A204.1 (cell line): ENCODE measurements at regions not wholly inside any gene's neighbourhood (a gene's known extent, or its start where the extent isn't known, plus 50 kb on each side); places are given as distances from the start of the nearest gene placed in this dataset.
"Not testable (repeated sequence)": the region's sequence is repeated elsewhere in the genome, so short reads cannot be mapped to it uniquely, and the experiment has no call there.

ENCODE experiments used
- FAIRE-seq: peaks from 2 replicates; lab custom pipeline; 2012; peaks lifted over from hg19 to GRCh38; lab: Jason Lieb, UNC

GRCh38 chr4:12932203-12932788 lies 551.8 kb downstream of the RAB28 start:
- FAIRE-seq, result no peak

GRCh38 chr4:12929784-12930183 lies 554.4 kb downstream of the RAB28 start:
- FAIRE-seq, result no peak

- no peak for FAIRE-seq
These were observed 555.4 kb downstream of the RAB28 start for GRCh38 chr4:12928751-12929150.

GRCh38 chr4:12926189-12927066 lies 557.7 kb downstream of the RAB28 start:
- no peak for FAIRE-seq

GRCh38 chr4:12924728-12925320 lies 559.3 kb downstream of the RAB28 start:
- no peak for FAIRE-seq

- FAIRE-seq, result no peak
These were observed 559.9 kb downstream of the RAB28 start for GRCh38 chr4:12924253-12924652.

- FAIRE-seq, result no peak
These were observed 571.2 kb downstream of the RAB28 start for GRCh38 chr4:12912896-12913418.

GRCh38 chr4:12911750-12912358 lies 572.3 kb downstream of the RAB28 start:
- no peak for FAIRE-seq

- FAIRE-seq, result not testable (repeated sequence)
These were observed 580.5 kb downstream of the RAB28 start for GRCh38 chr4:12903640-12904039.

GRCh38 chr4:12902735-12903134 lies 581.4 kb downstream of the RAB28 start:
- FAIRE-seq, result no peak

GRCh38 chr4:12897954-12898353 lies 586.2 kb downstream of the RAB28 start:
- no peak for FAIRE-seq

GRCh38 chr4:12894062-12894461 lies 590.1 kb downstream of the RAB28 start:
- FAIRE-seq, result no peak

GRCh38 chr4:12889054-12889453 lies 595.1 kb downstream of the RAB28 start:
- FAIRE-seq, result no peak

GRCh38 chr4:12884846-12885796 lies 599.0 kb downstream of the RAB28 start:
- FAIRE-seq, result no peak

GRCh38 chr4:12881945-12882584 lies 602.1 kb downstream of the RAB28 start:
- no peak for FAIRE-seq

GRCh38 chr4:12880844-12881243 lies 603.3 kb downstream of the RAB28 start:
- FAIRE-seq, result no peak

GRCh38 chr4:12879496-12879895 lies 604.6 kb downstream of the RAB28 start:
- no peak for FAIRE-seq

- no peak for FAIRE-seq
These were observed 608.4 kb downstream of the RAB28 start for GRCh38 chr4:12875640-12876243.

GRCh38 chr4:12873351-12873750 lies 610.8 kb downstream of the RAB28 start:
- no peak for FAIRE-seq

GRCh38 chr4:12861422-12861821 lies 622.7 kb downstream of the RAB28 start:
- no peak for FAIRE-seq
